ENCODE measurements at regions not wholly inside any gene's neighbourhood (a gene's known extent, or its start where the extent isn't known, plus 50 kb on each side); places are given as distances from the start of the nearest gene placed in this dataset.
A peak's percentile ranks its signal among the peaks of the same experiment; 100 is the strongest.

DNA sequence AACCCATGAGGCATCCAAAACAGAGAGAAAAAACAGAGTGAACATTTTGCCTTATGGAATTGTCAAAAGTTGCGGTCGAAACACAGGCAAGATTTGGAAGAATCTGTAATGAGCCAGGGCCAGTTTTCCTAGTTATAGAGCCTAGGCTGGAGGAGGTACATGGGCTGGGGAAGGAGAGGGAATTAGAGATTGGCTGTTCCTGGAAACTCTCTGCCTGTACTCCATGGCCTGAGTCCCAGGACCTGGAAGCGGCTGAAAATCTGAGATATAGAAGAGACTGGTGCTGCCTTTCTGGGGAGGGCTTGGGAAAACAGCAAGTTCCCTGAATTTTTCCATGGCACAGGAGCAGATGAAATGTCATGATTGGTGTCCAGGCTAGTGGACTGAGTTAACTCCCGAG is 122.8 kb upstream of the KLF12 start:
- no peak for ATAC-seq
- no peaks in the 10 kb centered on the region for H3K36me3 ChIP-seq
- H3K27me3 ChIP-seq, result no peaks in the 10 kb centered on the region
- DNase-seq, result no peak
- intact Hi-C loops (cut with DNase I; ENCODE audit: low total_unique reads), result no loop called here
- TF ChIP-seq, protein P1, sequence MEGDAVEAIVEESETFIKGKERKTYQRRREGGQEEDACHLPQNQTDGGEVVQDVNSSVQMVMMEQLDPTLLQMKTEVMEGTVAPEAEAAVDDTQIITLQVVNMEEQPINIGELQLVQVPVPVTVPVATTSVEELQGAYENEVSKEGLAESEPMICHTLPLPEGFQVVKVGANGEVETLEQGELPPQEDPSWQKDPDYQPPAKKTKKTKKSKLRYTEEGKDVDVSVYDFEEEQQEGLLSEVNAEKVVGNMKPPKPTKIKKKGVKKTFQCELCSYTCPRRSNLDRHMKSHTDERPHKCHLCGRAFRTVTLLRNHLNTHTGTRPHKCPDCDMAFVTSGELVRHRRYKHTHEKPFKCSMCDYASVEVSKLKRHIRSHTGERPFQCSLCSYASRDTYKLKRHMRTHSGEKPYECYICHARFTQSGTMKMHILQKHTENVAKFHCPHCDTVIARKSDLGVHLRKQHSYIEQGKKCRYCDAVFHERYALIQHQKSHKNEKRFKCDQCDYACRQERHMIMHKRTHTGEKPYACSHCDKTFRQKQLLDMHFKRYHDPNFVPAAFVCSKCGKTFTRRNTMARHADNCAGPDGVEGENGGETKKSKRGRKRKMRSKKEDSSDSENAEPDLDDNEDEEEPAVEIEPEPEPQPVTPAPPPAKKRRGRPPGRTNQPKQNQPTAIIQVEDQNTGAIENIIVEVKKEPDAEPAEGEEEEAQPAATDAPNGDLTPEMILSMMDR (IDR thresholded peaks at IDR 0.05 in 4 of 5, conservative IDR thresholded peaks at IDR 0.05 in 1 of 5), result no peak
- TF ChIP-seq POLR2A (IDR thresholded peaks at IDR 0.05), result no peak
- no peak overlapping the region for H3K4me3 ChIP-seq
- no peak overlapping the region for H3K27ac ChIP-seq
- in situ Hi-C loops (cut with MboI; ENCODE audit: low sequenced_read_pairs in 4 of 4), result no loop called here
- no peaks in the 10 kb centered on the region for H3K9me3 ChIP-seq
- peaks cover 0 to 5% of the 10 kb centered on the region in 2 donors for H3K4me1 ChIP-seq

DNA sequence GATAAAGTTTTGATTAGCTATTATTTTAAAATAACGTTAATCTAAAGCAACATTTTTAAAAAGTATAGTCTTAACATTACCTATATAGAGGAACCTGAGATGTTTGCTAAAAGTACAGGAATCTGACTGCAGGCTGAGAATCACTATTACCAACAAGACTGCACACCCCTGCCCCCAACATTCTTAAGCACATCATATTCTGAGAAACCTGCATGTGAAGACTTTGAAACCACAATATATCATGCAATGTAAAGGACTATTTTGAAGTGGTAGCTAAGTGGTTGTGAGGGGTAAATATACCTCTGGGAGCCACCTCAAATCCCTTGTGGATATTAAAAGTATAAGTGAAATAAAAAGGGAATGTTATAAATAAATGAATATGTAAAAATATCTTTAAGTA is 119.0 kb upstream of the KLF12 start:
- TF ChIP-seq, protein P1 (IDR thresholded peaks at IDR 0.05 in 4 of 5, conservative IDR thresholded peaks at IDR 0.05 in 1 of 5), result no peak
- no peak for TF ChIP-seq POLR2A (IDR thresholded peaks at IDR 0.05)
- intact Hi-C loops (cut with DNase I; ENCODE audit: low total_unique reads), result no loop called here

DNA sequence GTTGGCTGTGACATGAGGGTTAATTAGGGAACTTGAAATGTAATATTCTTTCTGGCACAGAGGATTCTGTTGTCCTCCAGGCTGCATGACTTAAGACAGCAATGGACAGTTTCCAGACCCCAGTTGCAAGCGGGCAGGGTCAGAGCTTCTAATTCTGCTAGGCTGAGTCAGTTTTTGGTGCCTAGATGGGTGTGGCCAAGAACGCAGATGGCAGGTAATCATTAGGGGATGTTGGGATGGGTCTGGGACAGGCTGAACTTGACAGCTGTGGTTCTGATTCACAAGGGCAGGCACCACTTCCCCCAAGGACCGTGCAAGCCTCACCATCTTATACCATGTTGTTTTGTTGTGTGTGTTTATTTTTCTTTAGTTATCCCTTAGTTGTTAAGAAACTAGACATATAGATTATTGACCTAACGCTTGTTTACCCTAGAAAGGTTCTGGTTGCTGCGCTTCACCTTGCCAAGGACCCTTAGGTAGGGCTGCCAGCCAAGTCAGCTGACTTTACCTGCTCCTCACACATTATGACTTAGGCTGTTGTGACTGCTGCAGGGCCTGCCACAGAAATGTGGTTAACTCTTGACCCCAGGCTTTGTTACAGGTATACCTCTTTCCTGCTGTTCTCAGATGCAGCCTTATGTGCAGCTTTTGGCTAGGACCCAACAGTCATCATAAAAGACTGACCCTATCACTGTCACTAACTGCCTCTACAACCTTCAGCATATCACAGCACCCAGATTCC is 117.7 kb upstream of the KLF12 start:
- peak in 1 of 2 donors; percentile 23 for DNase-seq
- in situ Hi-C loops (cut with MboI; ENCODE audit: low sequenced_read_pairs in 4 of 4), result no loop called here
- H3K27ac ChIP-seq, result no peak overlapping the region
- no peak for TF ChIP-seq POLR2A (IDR thresholded peaks at IDR 0.05)
- TF ChIP-seq, protein P1 (IDR thresholded peaks at IDR 0.05 in 4 of 5, conservative IDR thresholded peaks at IDR 0.05 in 1 of 5), result no peak
- intact Hi-C loops (cut with DNase I; ENCODE audit: low total_unique reads), result no loop called here
- H3K4me1 ChIP-seq, result peaks cover 0 to 7% of the 10 kb centered on the region in 2 donors
- H3K36me3 ChIP-seq, result no peaks in the 10 kb centered on the region
- H3K9me3 ChIP-seq, result no peaks in the 10 kb centered on the region
- H3K27me3 ChIP-seq, result no peaks in the 10 kb centered on the region
- ATAC-seq, result peak in 1 of 2 donors; percentile 87
- H3K4me3 ChIP-seq, result peak overlapping the region in 1 of 4 donors; percentile 20

More for the DNA sequence above, 119.0 kb upstream of the KLF12 start:
- no peaks in the 10 kb centered on the region for H3K9me3 ChIP-seq
- DNase-seq (no peak), ATAC-seq (no peak)
- H3K27ac ChIP-seq, result no peak overlapping the region
- in situ Hi-C loops (cut with MboI; ENCODE audit: low sequenced_read_pairs in 4 of 4), result no loop called here
- no peak overlapping the region for H3K4me3 ChIP-seq
- H3K36me3 ChIP-seq, result no peaks in the 10 kb centered on the region
- no peaks in the 10 kb centered on the region for H3K27me3 ChIP-seq
- peaks cover 0 to 7% of the 10 kb centered on the region in 2 donors for H3K4me1 ChIP-seq

DNA sequence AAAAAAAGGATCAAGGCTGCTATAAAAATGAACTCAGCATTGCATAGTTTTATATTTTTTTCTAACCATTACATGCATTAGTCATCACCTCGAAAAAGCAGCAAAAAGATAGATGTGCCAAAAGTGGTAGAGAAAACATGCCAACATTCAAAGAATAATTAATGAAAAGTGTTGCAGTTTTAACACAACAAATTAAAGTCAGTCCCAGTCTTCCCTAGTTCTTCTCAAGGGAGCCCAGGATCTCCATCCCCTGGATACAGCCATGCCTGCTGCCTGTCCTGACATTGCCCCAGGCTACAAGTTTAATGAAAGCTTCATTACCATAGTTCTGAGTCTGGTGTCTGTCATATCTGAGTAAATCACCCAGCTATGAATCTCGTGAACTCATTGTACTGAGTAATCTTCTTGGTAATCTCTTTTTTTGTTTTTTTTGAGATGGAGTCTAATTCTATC is 116.6 kb upstream of the KLF12 start:
- intact Hi-C loops (cut with DNase I; ENCODE audit: low total_unique reads), result no loop called here
- Histone ChIP-seq H3K4me1 (peaks cover 9 to 12% of the 10 kb centered on the region in 2 donors), H3K4me3 (no peak overlapping the region), H3K9me3 (no peaks in the 10 kb centered on the region), H3K36me3 (no peaks in the 10 kb centered on the region), H3K27me3 (no peaks in the 10 kb centered on the region), H3K27ac (peak overlapping the region in 1 of 4 donors; percentile 18)
- no peak for ATAC-seq
- TF ChIP-seq POLR2A (IDR thresholded peaks at IDR 0.05), result no peak
- TF ChIP-seq, protein P1 (IDR thresholded peaks at IDR 0.05 in 4 of 5, conservative IDR thresholded peaks at IDR 0.05 in 1 of 5), result no peak
- no peak for DNase-seq
- in situ Hi-C loops (cut with MboI; ENCODE audit: low sequenced_read_pairs in 4 of 4), result no loop called here

Data from gastrocnemius medialis (tissue), 4 donors.